Right ventricle myocardium superior (tissue), 1 donor: ENCODE measurements at regions not wholly inside any gene's neighbourhood (a gene's known extent, or its start where the extent isn't known, plus 50 kb on each side); places are given as distances from the start of the nearest gene placed in this dataset.

ENCODE experiments used
- ATAC-seq: fragments of 200-7000 bp; cut with Tn5 transposase; one replicate; pipeline ENCODE4 v1.9.1; 2020; ENCODE audit warnings: mild to moderate bottlenecking; ENCODE audit not compliant: poor library complexity
- DNase-seq: peaks from one replicate; pipeline ENCODE4 v3.0.0-alpha.2; 2020
- intact Hi-C: fragments of 100-400 bp; cut with DNase I; formaldehyde crosslinking; loops from one replicate; pipeline ENCODE4 v1.11.2; 2022
- donor health status: DM: no; HTN: yes; CAD: no; lungs with severe emphysema.

- no peak for ATAC-seq
- intact Hi-C loops = no loop called here
These were observed 466.7 kb downstream of the SHQ1 start for GRCh38 chr3:72381584-72381983.

GRCh38 chr3:72380711-72381493, 467.3 kb downstream of the SHQ1 start:
- intact Hi-C loops = no loop called here
- ATAC-seq (no peak), DNase-seq (no peak)

More at GRCh38 chr3:72381584-72381983, 466.7 kb downstream of the SHQ1 start:
- DNase-seq = no peak

- intact Hi-C loops = no loop called here
- DNase-seq = no peak
- no peak for ATAC-seq
These were observed 468.1 kb downstream of the SHQ1 start for GRCh38 chr3:72380193-72380592.

- intact Hi-C loops = no loop called here
- DNase-seq (no peak), ATAC-seq (peak; percentile 26)
These were observed 468.6 kb downstream of the SHQ1 start for GRCh38 chr3:72379500-72380187.

- intact Hi-C loops = no loop called here
- DNase-seq = no peak
- no peak for ATAC-seq
These were observed 470.0 kb downstream of the SHQ1 start for GRCh38 chr3:72378287-72378686.

GRCh38 chr3:72376956-72377710, 471.1 kb downstream of the SHQ1 start:
- intact Hi-C loops = no loop called here
- DNase-seq = no peak

GRCh38 chr3:72375237-72376076, 472.8 kb downstream of the SHQ1 start:
- intact Hi-C loops = no loop called here
- no peak for DNase-seq
- ATAC-seq = no peak

More at GRCh38 chr3:72376956-72377710, 471.1 kb downstream of the SHQ1 start:
- ATAC-seq = no peak

- ATAC-seq (no peak), DNase-seq (no peak)
- intact Hi-C loops = no loop called here
These were observed 475.1 kb downstream of the SHQ1 start for GRCh38 chr3:72373139-72373538.

- ATAC-seq = no peak
- intact Hi-C loops = no loop called here
- no peak for DNase-seq
These were observed 476.1 kb downstream of the SHQ1 start for GRCh38 chr3:72372161-72372560.

GRCh38 chr3:72371431-72371830, 476.8 kb downstream of the SHQ1 start:
- no peak for DNase-seq
- intact Hi-C loops = no loop called here
- ATAC-seq = no peak

GRCh38 chr3:72370947-72371346, 477.3 kb downstream of the SHQ1 start:
- intact Hi-C loops = no loop called here
- DNase-seq (no peak), ATAC-seq (no peak)

GRCh38 chr3:72369681-72370080, 478.6 kb downstream of the SHQ1 start:
- no peak for ATAC-seq
- intact Hi-C loops = no loop called here

GRCh38 chr3:72368331-72368975, 479.8 kb downstream of the SHQ1 start:
- no peak for ATAC-seq
- no peak for DNase-seq
- intact Hi-C loops = no loop called here

More at GRCh38 chr3:72369681-72370080, 478.6 kb downstream of the SHQ1 start:
- no peak for DNase-seq

- ATAC-seq (no peak), DNase-seq (no peak)
- intact Hi-C loops = no loop called here
These were observed 486.3 kb downstream of the SHQ1 start for GRCh38 chr3:72361990-72362389.

- DNase-seq = no peak
- no peak for ATAC-seq
- intact Hi-C loops = no loop called here
These were observed 488.5 kb downstream of the SHQ1 start for GRCh38 chr3:72359743-72360142.

GRCh38 chr3:72355168-72355567, 493.1 kb downstream of the SHQ1 start:
- intact Hi-C loops = no loop called here
- no peak for ATAC-seq
- no peak for DNase-seq

- DNase-seq (no peak), ATAC-seq (no peak)
- intact Hi-C loops = no loop called here
These were observed 493.8 kb downstream of the SHQ1 start for GRCh38 chr3:72354486-72354885.
